EH (cell line): ENCODE measurements at regions not wholly inside any gene's neighbourhood (a gene's known extent, or its start where the extent isn't known, plus 50 kb on each side); places are given as distances from the start of the nearest gene placed in this dataset.

ENCODE experiments used
- DNase-seq: peaks from one replicate; pipeline ENCODE4 v3.0.0-alpha.2; 2015; ENCODE audit warnings: low read depth

- DNase-seq: peak; percentile 87
Observed at GRCh38 chr11:92384358-92384757, 159.7 kb downstream of the FAT3 start.

DNA sequence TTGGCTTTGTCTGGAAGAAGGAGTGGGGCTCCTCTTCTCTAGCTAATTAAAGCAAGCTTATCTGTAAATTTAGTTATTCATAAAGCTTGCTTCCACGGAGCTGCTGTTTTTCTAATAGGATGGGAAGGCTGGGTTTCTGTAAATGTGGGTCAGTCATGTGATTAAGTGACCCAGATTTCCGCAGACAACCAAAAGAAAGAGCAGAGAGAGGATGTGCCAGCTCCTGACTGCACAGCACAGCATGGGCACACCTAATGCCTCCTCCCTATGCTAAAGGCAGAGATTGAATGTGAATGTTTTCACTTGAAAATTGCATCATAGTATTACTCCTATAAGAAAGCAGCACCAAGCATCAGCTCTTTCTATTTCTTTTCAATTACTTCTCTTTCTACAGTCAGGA is 160.2 kb downstream of the FAT3 start:
- peak; percentile 34 for DNase-seq

DNA sequence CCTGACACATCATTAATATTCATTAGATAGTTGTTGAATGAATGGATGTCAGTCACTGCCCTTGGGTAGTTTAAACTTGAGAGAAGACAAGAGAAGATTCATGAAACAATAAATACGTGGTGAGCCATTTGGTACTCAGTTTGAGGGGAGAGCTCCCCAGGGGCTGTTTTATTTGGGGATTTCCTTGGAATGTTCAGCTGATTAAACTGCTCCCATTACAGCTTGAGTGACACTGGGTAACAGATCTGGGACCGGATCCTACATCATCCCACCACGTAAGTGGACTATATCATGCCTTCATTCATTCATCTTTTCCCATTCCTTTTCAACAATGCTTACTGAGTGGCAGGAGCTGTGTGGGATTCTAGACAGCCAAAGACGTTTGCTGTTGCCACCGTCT is 162.0 kb downstream of the FAT3 start:
- DNase-seq: no peak

DNA sequence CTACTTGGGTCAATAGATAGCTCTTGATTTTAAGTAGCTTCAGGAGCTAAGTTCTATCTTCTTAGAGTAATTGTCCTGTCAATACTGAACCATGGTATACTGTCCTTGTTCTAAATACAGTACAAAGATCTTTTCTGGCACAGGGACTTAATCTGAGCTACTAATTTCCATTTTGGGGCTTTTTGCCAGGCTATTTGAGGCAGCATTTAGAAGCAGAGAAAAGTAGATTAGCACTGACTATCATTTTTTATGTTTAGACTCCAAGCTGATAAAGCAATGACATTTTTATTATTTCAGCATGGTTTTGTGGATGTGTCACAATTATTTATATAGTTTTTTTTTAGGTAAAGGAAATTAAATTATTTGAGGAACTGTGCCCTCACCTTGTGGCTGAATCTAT is 163.2 kb downstream of the FAT3 start:
- DNase-seq: no peak

- no peak for DNase-seq
Observed at GRCh38 chr11:92388380-92388779, 163.8 kb downstream of the FAT3 start.

- no peak for DNase-seq
Observed at GRCh38 chr11:92390783-92391182, 166.2 kb downstream of the FAT3 start.

- DNase-seq: no peak
Observed at GRCh38 chr11:92391364-92391763, 166.7 kb downstream of the FAT3 start.

DNA sequence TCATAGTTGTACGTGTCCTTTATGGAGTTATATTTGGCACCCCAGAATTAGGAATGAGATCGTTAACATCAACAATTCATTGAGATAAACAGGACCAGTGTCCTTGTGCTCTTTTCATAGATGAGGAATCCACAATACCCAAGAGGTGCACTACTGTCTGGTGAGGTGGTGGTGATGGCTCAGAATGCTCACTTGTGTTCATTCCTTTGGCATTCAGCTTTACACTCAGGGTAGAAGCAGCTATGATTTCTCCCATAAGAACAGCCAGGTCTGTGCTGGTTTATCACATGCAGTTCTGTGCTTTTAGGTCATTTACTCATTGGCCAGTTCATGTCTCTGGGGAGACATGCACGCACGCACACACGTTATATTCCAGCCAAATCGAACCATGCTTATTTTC is 167.2 kb downstream of the FAT3 start:
- DNase-seq: no peak

GRCh38 chr11:92393218-92393617 is 168.6 kb downstream of the FAT3 start:
- DNase-seq: no peak

- DNase-seq: no peak
Observed at GRCh38 chr11:92396133-92396532, 171.5 kb downstream of the FAT3 start.

DNA sequence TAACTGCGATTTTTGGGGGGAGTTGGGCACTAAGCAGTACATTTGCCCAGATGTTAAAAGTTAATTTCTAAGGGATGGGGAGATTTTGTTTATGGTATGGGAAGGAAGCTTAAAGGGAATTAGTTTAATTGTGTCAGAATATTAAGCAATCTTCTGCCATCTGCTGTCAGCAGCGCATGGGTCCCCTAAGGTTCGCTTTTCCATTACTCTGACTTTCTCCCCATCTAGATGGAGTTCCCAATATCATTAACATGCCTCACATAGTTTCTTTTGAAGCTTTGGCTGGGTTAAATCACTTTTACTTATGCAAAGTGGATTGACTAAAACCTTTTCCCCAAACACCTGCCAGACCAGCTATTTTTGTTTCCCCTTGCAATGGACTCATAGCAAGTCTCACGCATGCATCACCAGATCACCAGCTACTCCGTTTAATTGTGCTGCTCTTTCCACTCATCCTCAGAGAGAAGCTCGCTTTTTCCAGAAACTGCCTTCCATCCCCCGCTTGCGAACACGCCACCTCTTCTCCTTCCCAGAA is 172.7 kb downstream of the FAT3 start:
- peak; percentile 6 for DNase-seq

DNA sequence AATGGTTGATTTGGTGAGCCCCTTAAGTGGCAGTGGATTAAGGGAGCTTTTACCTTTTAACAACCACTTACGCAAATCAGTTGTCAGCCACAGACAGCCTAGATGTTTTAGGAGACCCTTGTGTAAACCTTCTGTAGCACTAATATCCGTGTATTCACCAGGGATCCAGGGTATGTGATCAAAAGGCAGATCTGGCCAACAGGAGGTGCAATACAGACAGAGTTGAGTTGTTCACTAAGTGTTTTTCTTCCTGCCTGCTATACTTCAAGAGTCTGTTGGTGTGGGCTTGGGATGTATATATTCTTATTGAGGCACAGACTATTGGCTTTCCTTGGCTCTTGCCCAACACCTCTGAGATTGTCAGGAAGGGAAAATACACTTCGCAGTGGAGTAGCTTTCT is 175.1 kb downstream of the FAT3 start:
- DNase-seq: no peak

DNA sequence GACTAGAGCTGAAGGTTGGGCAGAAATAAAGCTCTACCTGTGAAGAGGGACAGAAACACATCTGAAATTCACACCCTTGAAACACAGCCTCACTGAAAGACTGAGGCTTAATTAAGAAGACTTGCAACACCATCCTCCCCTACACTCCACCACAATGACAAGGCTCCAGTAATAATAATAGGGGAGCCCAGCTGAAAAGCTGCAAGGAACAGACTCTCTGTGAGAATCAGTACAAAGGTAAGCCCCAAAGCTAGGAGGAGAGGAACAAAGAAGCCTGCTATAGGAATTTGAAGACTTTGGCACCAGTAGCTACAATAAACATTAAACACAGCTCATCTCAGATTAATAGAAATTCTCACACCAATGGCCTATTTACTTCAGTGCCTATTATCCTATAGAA is 176.9 kb downstream of the FAT3 start:
- DNase-seq: no peak

GRCh38 chr11:92406472-92406871 is 181.9 kb downstream of the FAT3 start:
- no peak for DNase-seq

GRCh38 chr11:92409355-92409754 is 184.7 kb downstream of the FAT3 start:
- DNase-seq: no peak

- no peak for DNase-seq
Observed at GRCh38 chr11:92409956-92410355, 185.3 kb downstream of the FAT3 start.

DNA sequence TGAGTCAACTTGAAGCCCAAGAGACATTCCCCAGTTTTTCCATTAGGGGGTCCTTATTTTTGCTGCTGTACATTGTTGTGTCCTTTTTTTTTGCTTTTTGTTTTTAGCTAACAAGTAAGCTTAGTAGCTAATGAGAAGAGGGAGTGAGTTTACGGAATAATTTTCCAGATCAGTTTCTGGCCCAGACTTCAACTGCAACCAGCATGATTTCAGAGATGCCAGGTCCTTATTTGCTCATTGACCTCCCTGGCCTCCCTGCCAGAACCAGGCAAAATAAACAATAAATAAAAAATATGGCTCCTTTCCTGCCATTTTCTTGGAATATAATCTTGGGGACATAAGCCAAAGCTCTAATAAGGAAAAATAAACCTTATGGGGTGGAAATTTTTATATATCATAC is 185.9 kb downstream of the FAT3 start:
- DNase-seq: no peak

DNA sequence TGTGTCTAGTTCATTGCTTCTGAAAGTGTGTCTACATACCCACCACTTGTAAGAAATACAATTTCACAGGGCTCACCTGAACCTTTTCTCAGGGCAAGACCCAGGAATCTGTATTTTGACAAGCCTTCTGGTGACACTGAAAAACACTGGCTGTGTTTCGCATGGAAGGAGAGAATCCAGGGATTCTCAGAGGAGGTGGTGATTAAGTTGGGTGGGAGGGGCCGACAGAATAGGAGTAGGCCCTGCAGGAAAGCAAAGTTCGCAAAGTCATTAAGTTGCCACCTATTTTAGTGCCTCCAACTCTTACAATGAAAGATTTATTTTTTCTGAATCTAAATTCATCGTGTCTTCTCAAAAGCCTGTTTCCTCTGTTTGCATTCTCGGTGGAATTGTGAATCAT is 186.8 kb downstream of the FAT3 start:
- DNase-seq: no peak

- DNase-seq: no peak
Observed at GRCh38 chr11:92413757-92414513, 189.3 kb downstream of the FAT3 start.

- no peak for DNase-seq
Observed at GRCh38 chr11:92416971-92417725, 192.5 kb downstream of the FAT3 start.

- peak; percentile 56 for DNase-seq
Observed at GRCh38 chr11:92423115-92424034, 198.8 kb downstream of the FAT3 start.

- DNase-seq: peak; percentile 61
Observed at GRCh38 chr11:92424281-92424680, 199.7 kb downstream of the FAT3 start.
